Right lobe of liver (tissue), 4 donors: ENCODE measurements at regions not wholly inside any gene's neighbourhood (a gene's known extent, or its start where the extent isn't known, plus 50 kb on each side); places are given as distances from the start of the nearest gene placed in this dataset.

Experiments
- CTCF ChIP-seq, 4 donors: fragments of 200-600 bp in 3 of 4; fragments of 450-650 bp in 1 of 4; IDR thresholded peaks; one replicate each; pipeline versions ENCODE4 v1.5.1 to v1.8.0; 2016 to 2022; ENCODE audit warnings: antibody characterized with exemption in 4 of 4, mild to moderate bottlenecking in 2 of 4
- POLR2A ChIP-seq: fragments of 450-650 bp; IDR thresholded peaks from one replicate; pipeline ENCODE4 v1.6.1; 2017; ENCODE audit warnings: antibody characterized with exemption, mild to moderate bottlenecking
- donor health status: DM: no; HTN: no; CAD: no.
- donor health status: DM: no; HTN: no; CAD: no.
- donor health status: DM: no; HTN: yes; CAD: no.

DNA sequence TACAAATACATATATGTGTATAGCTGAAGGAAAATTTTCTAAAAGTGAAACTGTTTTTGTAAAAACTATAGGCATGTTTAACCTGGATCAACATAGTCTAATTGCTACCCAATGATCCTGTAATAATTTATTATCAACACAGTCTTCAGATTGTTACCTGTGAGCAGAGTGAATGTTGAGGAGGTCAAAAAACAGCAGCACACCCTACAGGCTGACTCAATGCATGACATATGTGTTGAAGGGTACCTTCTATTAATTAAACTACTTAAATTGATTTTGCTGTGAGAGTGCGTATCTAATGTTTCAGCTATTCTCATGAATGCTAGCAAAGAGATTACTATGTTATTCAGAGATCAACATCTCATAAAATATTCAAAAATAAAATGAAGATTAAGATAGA, 411.4 kb downstream of the TNS3 start:
- peak; percentile 36 to 53 (median 40) for TF ChIP-seq CTCF (IDR thresholded peaks at IDR 0.05)
- TF ChIP-seq POLR2A, result no peak
